Trophoblast cell (in vitro differentiated cells and primary cell): ENCODE measurements at regions not wholly inside any gene's neighbourhood (a gene's known extent, or its start where the extent isn't known, plus 50 kb on each side); places are given as distances from the start of the nearest gene placed in this dataset.

ENCODE experiments used
- DNase-seq, 2 donors: peaks; one replicate each; pipeline ENCODE4 v3.0.0-alpha.2; 2016
- H2AFZ ChIP-seq: 2 replicates; pipeline ENCODE4 v1.6.1; 2013; ENCODE audit warnings: low read length, moderate library complexity, mild to moderate bottlenecking; ENCODE audit not compliant: insufficient read depth, poor library complexity
- H2AK5ac ChIP-seq: 2 replicates; pipeline ENCODE4 v1.6.1; 2013; ENCODE audit warnings: mild to moderate bottlenecking, low read length
- H2BK120ac ChIP-seq: 2 replicates; pipeline ENCODE4 v1.6.1; 2013; ENCODE audit warnings: low read length, mild to moderate bottlenecking, moderate library complexity; ENCODE audit not compliant: insufficient read depth, poor library complexity
- H2BK12ac ChIP-seq: 2 replicates; pipeline ENCODE4 v1.6.1; 2013; ENCODE audit warnings: mild to moderate bottlenecking, low read length, moderate library complexity
- H2BK5ac ChIP-seq: 2 replicates; pipeline ENCODE4 v1.6.1; 2013; ENCODE audit warnings: low read length, low read depth, moderate library complexity, mild to moderate bottlenecking; ENCODE audit not compliant: poor library complexity
- H3K14ac ChIP-seq: 2 replicates; pipeline ENCODE4 v1.6.1; 2013; ENCODE audit warnings: mild to moderate bottlenecking, low read length
- H3K18ac ChIP-seq: 2 replicates; pipeline ENCODE4 v1.6.1; 2013; ENCODE audit warnings: mild to moderate bottlenecking, low read length
- H3K23ac ChIP-seq: 2 replicates; pipeline ENCODE4 v1.6.1; 2013; ENCODE audit warnings: low read length
- H3K27ac ChIP-seq: 2 replicates; pipeline ENCODE4 v1.5.1; 2013; ENCODE audit warnings: low read depth, mild to moderate bottlenecking, inconsistent platforms, low read length, moderate library complexity
- H3K27me3 ChIP-seq: 2 replicates; pipeline ENCODE4 v1.6.1; 2013; ENCODE audit warnings: inconsistent platforms, mild to moderate bottlenecking, low read length, moderate library complexity; ENCODE audit not compliant: insufficient read depth
- H3K36me3 ChIP-seq, 2 experiments: 1 replicate in 1 of 2; 2 replicates in 1 of 2; pipeline ENCODE4 v1.6.1; 2013; ENCODE audit warnings: low read length in 2 of 2, mild to moderate bottlenecking in 2 of 2, moderate library complexity in 1 of 2; ENCODE audit not compliant: insufficient read depth in 2 of 2, control insufficient read depth in 1 of 2
- H3K4ac ChIP-seq: 2 replicates; pipeline ENCODE4 v1.6.1; 2013; ENCODE audit warnings: low read depth, mild to moderate bottlenecking, low read length, moderate library complexity
- H3K4me1 ChIP-seq, 2 experiments: 1 replicate in 1 of 2; 2 replicates in 1 of 2; pipeline ENCODE4 v1.6.1; 2013; ENCODE audit warnings: low read length in 2 of 2, mild to moderate bottlenecking in 2 of 2, moderate library complexity in 1 of 2; ENCODE audit not compliant: insufficient read depth in 2 of 2, control insufficient read depth in 1 of 2
- H3K4me2 ChIP-seq: 2 replicates; pipeline ENCODE4 v1.6.1; 2013; ENCODE audit warnings: inconsistent platforms, mild to moderate bottlenecking, low read length, moderate library complexity
- H3K4me3 ChIP-seq: 2 replicates; pipeline ENCODE4 v1.5.1; 2013; ENCODE audit warnings: mild to moderate bottlenecking, low read depth, low read length, inconsistent platforms
- H3K79me1 ChIP-seq: one replicate; pipeline ENCODE4 v1.6.1; 2013; ENCODE audit warnings: low read length
- H3K79me2 ChIP-seq: 2 replicates; pipeline ENCODE4 v1.6.1; 2013; ENCODE audit warnings: low read length, mild to moderate bottlenecking; ENCODE audit not compliant: control insufficient read depth, insufficient read depth, poor library complexity
- H3K9ac ChIP-seq: 2 replicates; pipeline ENCODE4 v1.6.1; 2013; ENCODE audit warnings: mild to moderate bottlenecking, low read length
- H3K9me3 ChIP-seq: 2 replicates; pipeline ENCODE4 v1.6.1; 2013; ENCODE audit warnings: low read depth, mild to moderate bottlenecking, control low read depth, inconsistent platforms, low read length; ENCODE audit not compliant: insufficient read depth
- H4K12ac ChIP-seq: 2 replicates; pipeline ENCODE4 v1.6.1; 2013; ENCODE audit warnings: low read depth, mild to moderate bottlenecking, low read length, moderate library complexity
- H4K8ac ChIP-seq: 2 replicates; pipeline ENCODE4 v1.6.1; 2013; ENCODE audit warnings: low read depth, mild to moderate bottlenecking, low read length, moderate library complexity
- H4K91ac ChIP-seq: one replicate; pipeline ENCODE4 v1.6.1; 2013; ENCODE audit warnings: low read depth, mild to moderate bottlenecking, low read length, moderate library complexity
- WGBS: extraction: QIAGEN DNeasy Blood & Tissue Kit; methylation state at CpG from one replicate; pipeline ENCODE4 v1.1.7; 2013; ENCODE audit warnings: missing lambda C conversion rate; ENCODE audit not compliant: insufficient read length, insufficient coverage; ENCODE audit errors: extremely low coverage; 5-methylcytosine and 5-hydroxymethylcytosine counted together

GRCh38 chr2:180077295-180077906 is 70.3 kb upstream of the CWC22 start:
- H2AK5ac ChIP-seq, result no peak overlapping the region
- H3K4me1 ChIP-seq, result no peaks in the 10 kb centered on the region
- no peak overlapping the region for H2BK5ac ChIP-seq
- no peaks in the 10 kb centered on the region for H3K36me3 ChIP-seq
- no peak overlapping the region for H3K4me2 ChIP-seq
- H3K9me3 ChIP-seq, result no peaks in the 10 kb centered on the region
- H4K8ac ChIP-seq, result no peak overlapping the region
- no peak overlapping the region for H3K27ac ChIP-seq
- no peak overlapping the region for H2BK12ac ChIP-seq
- H3K23ac ChIP-seq, result no peak overlapping the region
- H3K18ac ChIP-seq, result no peak overlapping the region
- H3K79me1 ChIP-seq, result no peaks in the 10 kb centered on the region
- H4K12ac ChIP-seq, result no peak overlapping the region
- no peaks in the 10 kb centered on the region for H3K27me3 ChIP-seq
- no peak overlapping the region for H3K9ac ChIP-seq
- DNase-seq, result no peak
- WGBS, result no CpG with 5 or more reads among the region's 3 CpGs
- H3K14ac ChIP-seq, result no peak overlapping the region
- no peaks in the 10 kb centered on the region for H3K79me2 ChIP-seq
- H4K91ac ChIP-seq, result no peak overlapping the region
- no peak overlapping the region for H2AFZ ChIP-seq
- H3K4ac ChIP-seq, result no peak overlapping the region
- no peak overlapping the region for H3K4me3 ChIP-seq
- H2BK120ac ChIP-seq, result no peak overlapping the region

GRCh38 chr2:180075870-180076269 is 68.8 kb upstream of the CWC22 start:
- no peaks in the 10 kb centered on the region for H3K4me1 ChIP-seq
- no peak overlapping the region for H4K8ac ChIP-seq
- no peak overlapping the region for H2BK12ac ChIP-seq
- H3K9ac ChIP-seq, result no peak overlapping the region
- H2AK5ac ChIP-seq, result no peak overlapping the region
- no peaks in the 10 kb centered on the region for H3K27me3 ChIP-seq
- no peaks in the 10 kb centered on the region for H3K9me3 ChIP-seq
- H3K27ac ChIP-seq, result no peak overlapping the region
- H3K79me1 ChIP-seq, result no peaks in the 10 kb centered on the region
- H2AFZ ChIP-seq, result no peak overlapping the region
- no peak overlapping the region for H3K4me2 ChIP-seq
- no peak overlapping the region for H4K12ac ChIP-seq
- H3K4me3 ChIP-seq, result no peak overlapping the region
- no peak overlapping the region for H3K4ac ChIP-seq
- no peak overlapping the region for H3K23ac ChIP-seq
- no peak overlapping the region for H4K91ac ChIP-seq
- H3K36me3 ChIP-seq, result no peaks in the 10 kb centered on the region
- H2BK5ac ChIP-seq, result no peak overlapping the region
- no peak overlapping the region for H3K14ac ChIP-seq
- H3K18ac ChIP-seq, result no peak overlapping the region
- no peak for DNase-seq
- H2BK120ac ChIP-seq, result no peak overlapping the region
- WGBS, result no CpG with 5 or more reads among the region's 4 CpGs
- H3K79me2 ChIP-seq, result no peaks in the 10 kb centered on the region

DNA sequence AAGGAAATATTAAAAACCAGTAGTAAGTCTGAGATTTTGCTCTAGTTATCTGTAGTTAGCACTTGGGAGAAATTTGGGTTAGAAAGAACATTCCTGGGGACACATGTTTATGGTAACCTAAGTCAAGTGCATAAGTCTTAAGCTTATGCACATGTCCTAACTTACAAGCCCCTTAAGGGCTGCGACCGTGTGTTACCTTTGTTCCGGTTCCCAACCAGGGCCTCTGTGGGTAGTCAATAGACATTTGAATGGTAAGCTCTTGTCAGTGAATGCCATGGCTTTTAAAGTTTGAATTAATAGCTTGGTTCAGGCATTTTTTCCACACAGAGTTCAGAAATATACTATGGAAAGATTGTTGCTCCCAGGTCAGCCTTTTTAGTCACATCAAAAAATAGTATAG is 64.7 kb upstream of the CWC22 start:
- Histone ChIP-seq H2BK120ac (no peak overlapping the region), H3K79me1 (no peaks in the 10 kb centered on the region), H3K18ac (no peak overlapping the region), H3K9me3 (peaks cover 2% of the 10 kb centered on the region), H4K8ac (no peak overlapping the region), H3K4me3 (no peak overlapping the region), H3K27ac (no peak overlapping the region), H2BK5ac (no peak overlapping the region), H3K4me1 (no peaks in the 10 kb centered on the region), H3K4ac (no peak overlapping the region), H3K79me2 (no peaks in the 10 kb centered on the region), H3K14ac (no peak overlapping the region), H3K4me2 (no peak overlapping the region), H2BK12ac (no peak overlapping the region), H4K12ac (no peak overlapping the region), H4K91ac (no peak overlapping the region), H3K23ac (no peak overlapping the region), H3K9ac (no peak overlapping the region), H3K27me3 (no peaks in the 10 kb centered on the region), H2AFZ (no peak overlapping the region), H2AK5ac (no peak overlapping the region), H3K36me3 (no peaks in the 10 kb centered on the region)
- DNase-seq, result no peak
- no CpG with 5 or more reads among the region's 3 CpGs for WGBS

GRCh38 chr2:180063494-180064092 is 56.5 kb upstream of the CWC22 start:
- Histone ChIP-seq H2BK12ac (no peak overlapping the region), H3K4me2 (no peak overlapping the region), H2AFZ (no peak overlapping the region), H3K4me1 (no peaks in the 10 kb centered on the region), H3K9me3 (no peaks in the 10 kb centered on the region), H3K79me2 (no peaks in the 10 kb centered on the region), H2BK120ac (no peak overlapping the region), H3K27me3 (no peaks in the 10 kb centered on the region), H3K4me3 (no peak overlapping the region), H3K23ac (no peak overlapping the region), H3K14ac (no peak overlapping the region), H3K9ac (no peak overlapping the region), H3K27ac (no peak overlapping the region), H2AK5ac (no peak overlapping the region), H4K8ac (no peak overlapping the region), H4K12ac (no peak overlapping the region), H3K4ac (no peak overlapping the region), H3K18ac (no peak overlapping the region), H4K91ac (no peak overlapping the region), H2BK5ac (no peak overlapping the region), H3K36me3 (no peaks in the 10 kb centered on the region), H3K79me1 (no peaks in the 10 kb centered on the region)
- no peak for DNase-seq
- no CpG with 5 or more reads among the region's 5 CpGs for WGBS
